ENCODE measurements at regions not wholly inside any gene's neighbourhood (a gene's known extent, or its start where the extent isn't known, plus 50 kb on each side); places are given as distances from the start of the nearest gene placed in this dataset.

- Histone ChIP-seq H3K4me2 (ENCODE audit: low read length) (no peak overlapping the region), H4K20me1 (ENCODE audit: insufficient read depth, low read length) (no peaks in the 10 kb centered on the region)
- TF ChIP-seq EZH2 (IDR thresholded peaks at IDR 0.05; ENCODE audit: borderline replicate concordance, low read length), result no peak
- TF ChIP-seq, protein P1, sequence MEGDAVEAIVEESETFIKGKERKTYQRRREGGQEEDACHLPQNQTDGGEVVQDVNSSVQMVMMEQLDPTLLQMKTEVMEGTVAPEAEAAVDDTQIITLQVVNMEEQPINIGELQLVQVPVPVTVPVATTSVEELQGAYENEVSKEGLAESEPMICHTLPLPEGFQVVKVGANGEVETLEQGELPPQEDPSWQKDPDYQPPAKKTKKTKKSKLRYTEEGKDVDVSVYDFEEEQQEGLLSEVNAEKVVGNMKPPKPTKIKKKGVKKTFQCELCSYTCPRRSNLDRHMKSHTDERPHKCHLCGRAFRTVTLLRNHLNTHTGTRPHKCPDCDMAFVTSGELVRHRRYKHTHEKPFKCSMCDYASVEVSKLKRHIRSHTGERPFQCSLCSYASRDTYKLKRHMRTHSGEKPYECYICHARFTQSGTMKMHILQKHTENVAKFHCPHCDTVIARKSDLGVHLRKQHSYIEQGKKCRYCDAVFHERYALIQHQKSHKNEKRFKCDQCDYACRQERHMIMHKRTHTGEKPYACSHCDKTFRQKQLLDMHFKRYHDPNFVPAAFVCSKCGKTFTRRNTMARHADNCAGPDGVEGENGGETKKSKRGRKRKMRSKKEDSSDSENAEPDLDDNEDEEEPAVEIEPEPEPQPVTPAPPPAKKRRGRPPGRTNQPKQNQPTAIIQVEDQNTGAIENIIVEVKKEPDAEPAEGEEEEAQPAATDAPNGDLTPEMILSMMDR (IDR thresholded peaks at IDR 0.05; ENCODE audit: low read length), result no peak
Observed at GRCh38 chr2:149782572-149782971, 195.0 kb upstream of the MMADHC start.

GRCh38 chr2:149781263-149781808 is 193.8 kb upstream of the MMADHC start:
- Histone ChIP-seq H3F3A (ENCODE audit: insufficient read depth, low read length) (no peaks in the 10 kb centered on the region), H3K9me2 (ENCODE audit: low read depth, low read length) (no peaks in the 10 kb centered on the region), H3K9me3 (ENCODE audit: low read length) (no peaks in the 10 kb centered on the region), H4K20me1 (ENCODE audit: insufficient read depth, low read length) (no peaks in the 10 kb centered on the region), H3K79me2 (ENCODE audit: insufficient read depth, low read length) (no peaks in the 10 kb centered on the region), H3K27ac (ENCODE audit: low read depth, low read length, poor library complexity, severe bottlenecking) (no peak overlapping the region), H3K9ac (ENCODE audit: low read length) (no peak overlapping the region), H3K27me3 (ENCODE audit: insufficient read depth, low read length) (no peaks in the 10 kb centered on the region), H2AFZ (ENCODE audit: low read length) (no peak overlapping the region), H3K36me3 (ENCODE audit: insufficient read depth, low read length) (no peaks in the 10 kb centered on the region), H3K4me3 (ENCODE audit: low read depth, low read length, poor library complexity, severe bottlenecking) (no peak overlapping the region), H3K4me2 (ENCODE audit: low read length) (no peak overlapping the region), H3K4me1 (ENCODE audit: insufficient read depth, low read length, severe bottlenecking) (no peaks in the 10 kb centered on the region)
- TF ChIP-seq EZH2 (IDR thresholded peaks at IDR 0.05; ENCODE audit: borderline replicate concordance, low read length), result no peak
- TF ChIP-seq, protein P1 (IDR thresholded peaks at IDR 0.05; ENCODE audit: low read length), result no peak

More at GRCh38 chr2:149782572-149782971, 195.0 kb upstream of the MMADHC start:
- Histone ChIP-seq H2AFZ (ENCODE audit: low read length) (no peak overlapping the region), H3K9ac (ENCODE audit: low read length) (no peak overlapping the region), H3K4me1 (ENCODE audit: insufficient read depth, low read length, severe bottlenecking) (no peaks in the 10 kb centered on the region), H3K36me3 (ENCODE audit: insufficient read depth, low read length) (no peaks in the 10 kb centered on the region), H3K27ac (ENCODE audit: low read depth, low read length, poor library complexity, severe bottlenecking) (no peak overlapping the region), H3K79me2 (ENCODE audit: insufficient read depth, low read length) (no peaks in the 10 kb centered on the region), H3K4me3 (ENCODE audit: low read depth, low read length, poor library complexity, severe bottlenecking) (no peak overlapping the region), H3K9me3 (ENCODE audit: low read length) (no peaks in the 10 kb centered on the region), H3F3A (ENCODE audit: insufficient read depth, low read length) (no peaks in the 10 kb centered on the region), H3K9me2 (ENCODE audit: low read depth, low read length) (no peaks in the 10 kb centered on the region), H3K27me3 (ENCODE audit: insufficient read depth, low read length) (no peaks in the 10 kb centered on the region)

DNA sequence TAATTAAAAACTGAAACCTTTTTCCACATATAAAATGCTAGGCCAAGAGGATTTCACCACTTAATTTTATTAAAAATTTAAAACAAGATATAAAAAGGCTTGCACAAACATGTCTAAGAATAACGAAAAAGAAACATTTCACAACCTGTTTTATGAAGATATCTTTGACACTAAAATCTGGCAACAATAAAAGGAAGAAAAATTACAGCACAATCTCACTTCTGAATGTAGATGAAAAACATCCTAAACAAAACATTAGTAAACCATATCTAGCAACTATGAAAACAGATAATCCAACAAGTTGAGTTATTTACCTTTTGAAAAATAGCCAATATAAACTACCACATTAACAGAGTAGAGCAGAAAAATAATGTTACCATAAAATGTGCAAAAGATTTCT is 185.4 kb upstream of the MMADHC start:
- no peak overlapping the region for H3K9ac ChIP-seq (ENCODE audit: low read length)

More for the DNA sequence above, 185.4 kb upstream of the MMADHC start:
- no peaks in the 10 kb centered on the region for H4K20me1 ChIP-seq (ENCODE audit: insufficient read depth, low read length)
- no peak overlapping the region for H2AFZ ChIP-seq (ENCODE audit: low read length)
- no peaks in the 10 kb centered on the region for H3K36me3 ChIP-seq (ENCODE audit: insufficient read depth, low read length)
- no peak for TF ChIP-seq EZH2 (IDR thresholded peaks at IDR 0.05; ENCODE audit: borderline replicate concordance, low read length)
- TF ChIP-seq, protein P1 (IDR thresholded peaks at IDR 0.05; ENCODE audit: low read length), result no peak
- no peaks in the 10 kb centered on the region for H3F3A ChIP-seq (ENCODE audit: insufficient read depth, low read length)
- no peaks in the 10 kb centered on the region for H3K79me2 ChIP-seq (ENCODE audit: insufficient read depth, low read length)
- no peak overlapping the region for H3K27ac ChIP-seq (ENCODE audit: low read depth, low read length, poor library complexity, severe bottlenecking)
- no peaks in the 10 kb centered on the region for H3K9me3 ChIP-seq (ENCODE audit: low read length)
- H3K4me3 ChIP-seq (ENCODE audit: low read depth, low read length, poor library complexity, severe bottlenecking), result no peak overlapping the region
- H3K4me1 ChIP-seq (ENCODE audit: insufficient read depth, low read length, severe bottlenecking), result no peaks in the 10 kb centered on the region
- H3K4me2 ChIP-seq (ENCODE audit: low read length), result no peak overlapping the region
- H3K9me2 ChIP-seq (ENCODE audit: low read depth, low read length), result no peaks in the 10 kb centered on the region
- no peaks in the 10 kb centered on the region for H3K27me3 ChIP-seq (ENCODE audit: insufficient read depth, low read length)
